Upper lobe of left lung (tissue), 4 donors: ENCODE measurements at regions not wholly inside any gene's neighbourhood (a gene's known extent, or its start where the extent isn't known, plus 50 kb on each side); places are given as distances from the start of the nearest gene placed in this dataset.

Experiments used
- POLR2A ChIP-seq, 4 donors: fragments of 450-650 bp; IDR thresholded peaks; one replicate each; pipeline ENCODE4 v1.5.1; 2016 to 2017; ENCODE audit warnings: antibody characterized with exemption in 4 of 4, mild to moderate bottlenecking in 2 of 4
- POLR2AphosphoS5 ChIP-seq, 2 donors: sonication (generic); formaldehyde crosslinking; IDR thresholded peaks; one replicate each; pipeline ENCODE4 v1.5.1; 2017; ENCODE audit warnings: antibody characterized with exemption in 2 of 2
- TF ChIP-seq, protein P1 (sequence below), 6 experiments: fragments of 450-650 bp in 4 of 6; fragments of 200-600 bp in 2 of 6; sonication (generic) in 2 of 6; IDR thresholded peaks; one replicate each; pipeline ENCODE4 v1.5.1; 2016 to 2019; ENCODE audit warnings: antibody characterized with exemption in 6 of 6

DNA sequence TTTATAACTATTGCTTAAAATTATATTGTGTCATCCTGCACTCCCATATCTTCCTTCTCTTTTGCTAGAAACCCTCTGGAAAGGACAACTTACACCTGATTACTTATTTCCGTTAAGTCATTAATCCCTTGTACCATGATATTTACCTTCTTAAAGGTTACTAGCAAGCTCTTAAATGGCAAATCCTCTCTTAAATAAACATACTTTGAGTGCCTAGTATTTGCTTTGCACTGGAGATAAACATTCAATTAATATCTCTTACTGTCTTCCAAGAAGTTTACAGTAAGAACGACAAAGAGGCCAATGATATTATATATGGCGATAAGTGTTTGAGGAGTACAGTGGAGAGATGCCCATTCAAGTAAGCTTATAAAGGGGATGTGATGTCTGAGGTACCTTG lies 278.3 kb downstream of the HGF start:
- TF ChIP-seq, protein P1, sequence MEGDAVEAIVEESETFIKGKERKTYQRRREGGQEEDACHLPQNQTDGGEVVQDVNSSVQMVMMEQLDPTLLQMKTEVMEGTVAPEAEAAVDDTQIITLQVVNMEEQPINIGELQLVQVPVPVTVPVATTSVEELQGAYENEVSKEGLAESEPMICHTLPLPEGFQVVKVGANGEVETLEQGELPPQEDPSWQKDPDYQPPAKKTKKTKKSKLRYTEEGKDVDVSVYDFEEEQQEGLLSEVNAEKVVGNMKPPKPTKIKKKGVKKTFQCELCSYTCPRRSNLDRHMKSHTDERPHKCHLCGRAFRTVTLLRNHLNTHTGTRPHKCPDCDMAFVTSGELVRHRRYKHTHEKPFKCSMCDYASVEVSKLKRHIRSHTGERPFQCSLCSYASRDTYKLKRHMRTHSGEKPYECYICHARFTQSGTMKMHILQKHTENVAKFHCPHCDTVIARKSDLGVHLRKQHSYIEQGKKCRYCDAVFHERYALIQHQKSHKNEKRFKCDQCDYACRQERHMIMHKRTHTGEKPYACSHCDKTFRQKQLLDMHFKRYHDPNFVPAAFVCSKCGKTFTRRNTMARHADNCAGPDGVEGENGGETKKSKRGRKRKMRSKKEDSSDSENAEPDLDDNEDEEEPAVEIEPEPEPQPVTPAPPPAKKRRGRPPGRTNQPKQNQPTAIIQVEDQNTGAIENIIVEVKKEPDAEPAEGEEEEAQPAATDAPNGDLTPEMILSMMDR (IDR thresholded peaks at IDR 0.05): no peak
- TF ChIP-seq POLR2AphosphoS5 (IDR thresholded peaks at IDR 0.05) (no peak), POLR2A (IDR thresholded peaks at IDR 0.05) (no peak)
